Esophagus squamous epithelium (tissue), 5 donors: ENCODE measurements at regions not wholly inside any gene's neighbourhood (a gene's known extent, or its start where the extent isn't known, plus 50 kb on each side); places are given as distances from the start of the nearest gene placed in this dataset.

Experiments
- DNase-seq: peaks from one replicate; lab custom pipeline; 2025; lab: John Stamatoyannopoulos, UW
- H3K27ac ChIP-seq, 4 donors: fragments of 200-600 bp; sonication (generic); one replicate each; pipeline ENCODE4 v1.5.1; 2016 to 2019; ENCODE audit warnings: mild to moderate bottlenecking in 1 of 4
- H3K27me3 ChIP-seq, 4 donors: fragments of 200-600 bp; sonication (generic); 1 replicate in 3 of 4; 2 replicates in 1 of 4; pipeline versions ENCODE4 v1.5.1 to v1.6.0; 2017 to 2021; ENCODE audit warnings: antibody characterized with exemption in 1 of 4
- H3K36me3 ChIP-seq, 3 donors: fragments of 200-600 bp; sonication (generic); one replicate each; pipeline ENCODE4 v1.5.1; 2016 to 2019
- H3K4me1 ChIP-seq, 3 donors: fragments of 200-600 bp; sonication (generic); one replicate each; pipeline ENCODE4 v1.5.1; 2017 to 2019
- H3K4me3 ChIP-seq, 4 donors: fragments of 200-600 bp; sonication (generic); 1 replicate in 3 of 4; 2 replicates in 1 of 4; pipeline ENCODE4 v1.5.1; 2016 to 2019; ENCODE audit warnings: mild to moderate bottlenecking in 2 of 4, moderate library complexity in 1 of 4
- H3K9me3 ChIP-seq, 3 donors: fragments of 200-600 bp; sonication (generic); one replicate each; pipeline ENCODE4 v1.5.1; 2016 to 2019
- CTCF ChIP-seq, 6 experiments: fragments of 450-650 bp in 4 of 6; fragments of 200-600 bp in 2 of 6; sonication (generic) in 2 of 6; IDR thresholded peaks; one replicate each; pipeline ENCODE4 v1.5.1; 2016 to 2019; ENCODE audit warnings: antibody characterized with exemption in 6 of 6, mild to moderate bottlenecking in 4 of 6, moderate library complexity in 4 of 6
- POLR2A ChIP-seq, 4 donors: fragments of 450-650 bp; IDR thresholded peaks; one replicate each; pipeline ENCODE4 v1.6.1; 2017; ENCODE audit warnings: antibody characterized with exemption in 4 of 4, mild to moderate bottlenecking in 4 of 4, moderate library complexity in 3 of 4
- WGBS, 2 donors: methylation state at CpG; one replicate each; pipeline ENCODE4 v1.1.5; 2018; 5-methylcytosine and 5-hydroxymethylcytosine counted together
- intact Hi-C: fragments of 100-400 bp; cut with DNase I; formaldehyde crosslinking; loops from one replicate; pipeline ENCODE4 v1.15.0; 2022
- donor health status: DM: yes; HTN: yes; CAD: no.

GRCh38 chr2:83565181-83565580 is 893.9 kb downstream of the SUCLG1 start:
- WGBS, 2 donors = 54 to 57% methylated on average over 4 of the region's 4 CpGs
- DNase-seq = no peak
- TF ChIP-seq POLR2A (IDR thresholded peaks at IDR 0.05) (no peak), CTCF (IDR thresholded peaks at IDR 0.05) (no peak)
- no peaks in the 10 kb centered on the region for H3K9me3 ChIP-seq
- H3K36me3 ChIP-seq = no peaks in the 10 kb centered on the region
- H3K27me3 ChIP-seq = no peaks in the 10 kb centered on the region
- H3K4me3 ChIP-seq = no peak overlapping the region
- H3K4me1 ChIP-seq = no peaks in the 10 kb centered on the region
- intact Hi-C loops = no loop called here
- no peak overlapping the region for H3K27ac ChIP-seq

DNA sequence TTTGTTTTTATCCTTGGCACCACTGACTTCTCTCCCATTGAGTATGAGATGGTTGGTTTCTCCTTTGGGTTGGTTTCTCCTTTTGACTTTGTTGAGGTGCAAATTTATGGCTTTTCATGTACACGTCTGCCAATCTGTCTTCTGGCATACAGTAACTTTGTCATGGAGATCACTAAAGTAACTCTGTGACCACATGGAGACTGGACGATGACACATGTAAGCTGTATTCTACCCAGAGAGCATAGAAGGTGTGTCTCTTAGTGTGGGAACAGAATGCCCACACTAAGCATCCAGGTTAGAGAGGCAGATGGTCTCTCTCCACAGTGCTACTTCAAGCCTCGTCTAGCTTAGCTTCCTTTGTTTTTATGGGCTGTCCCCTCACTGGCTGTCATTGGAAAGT is 897.5 kb downstream of the SUCLG1 start:
- H3K27me3 ChIP-seq = no peaks in the 10 kb centered on the region
- no peak overlapping the region for H3K27ac ChIP-seq
- intact Hi-C loops = no loop called here
- TF ChIP-seq POLR2A (IDR thresholded peaks at IDR 0.05) (no peak), CTCF (IDR thresholded peaks at IDR 0.05) (no peak)
- whole genome bisulfite sequencing, 2 donors = 52 to 68% methylated on average over 3 of the region's 3 CpGs
- no peaks in the 10 kb centered on the region for H3K36me3 ChIP-seq
- DNase-seq = no peak
- no peaks in the 10 kb centered on the region for H3K4me1 ChIP-seq
- no peak overlapping the region for H3K4me3 ChIP-seq
- H3K9me3 ChIP-seq = peaks cover 0 to 11% (median 0%) of the 10 kb centered on the region in 3 donors

GRCh38 chr2:83536556-83536955 is 922.5 kb downstream of the SUCLG1 start:
- Histone ChIP-seq H3K27ac (no peak overlapping the region), H3K27me3 (no peaks in the 10 kb centered on the region), H3K4me1 (no peaks in the 10 kb centered on the region), H3K9me3 (no peaks in the 10 kb centered on the region), H3K4me3 (no peak overlapping the region), H3K36me3 (no peaks in the 10 kb centered on the region)
- WGBS, 2 donors = 11 to 29% methylated on average over 2 of the region's 2 CpGs
- no peak for TF ChIP-seq POLR2A (IDR thresholded peaks at IDR 0.05)
- no peak for TF ChIP-seq CTCF (IDR thresholded peaks at IDR 0.05)
- no peak for DNase-seq
- intact Hi-C loops = no loop called here

GRCh38 chr2:83534416-83534815 is 924.7 kb downstream of the SUCLG1 start:
- H3K27ac ChIP-seq = no peak overlapping the region
- intact Hi-C loops = no loop called here
- H3K9me3 ChIP-seq = no peaks in the 10 kb centered on the region
- 50 to 63% methylated on average over 2 of the region's 2 CpGs for WGBS, 2 donors
- H3K4me3 ChIP-seq = no peak overlapping the region
- TF ChIP-seq CTCF (IDR thresholded peaks at IDR 0.05) (no peak), POLR2A (IDR thresholded peaks at IDR 0.05) (no peak)
- no peaks in the 10 kb centered on the region for H3K4me1 ChIP-seq
- H3K36me3 ChIP-seq = no peaks in the 10 kb centered on the region
- no peaks in the 10 kb centered on the region for H3K27me3 ChIP-seq
- DNase-seq = no peak

- no peaks in the 10 kb centered on the region for H3K9me3 ChIP-seq
These were observed 927.8 kb downstream of the SUCLG1 start for GRCh38 chr2:83531206-83531826.

More at GRCh38 chr2:83531206-83531826, 927.8 kb downstream of the SUCLG1 start:
- 19 to 31% methylated on average over 5 of the region's 5 CpGs for WGBS, 2 donors
- H3K4me3 ChIP-seq = no peak overlapping the region
- H3K27me3 ChIP-seq = no peaks in the 10 kb centered on the region
- H3K4me1 ChIP-seq = no peaks in the 10 kb centered on the region
- no peak for DNase-seq
- no peak for TF ChIP-seq POLR2A (IDR thresholded peaks at IDR 0.05)
- TF ChIP-seq CTCF (IDR thresholded peaks at IDR 0.05) = no peak
- no peak overlapping the region for H3K27ac ChIP-seq
- intact Hi-C loops = no loop called here
- no peaks in the 10 kb centered on the region for H3K36me3 ChIP-seq
